ENCODE measurements at regions not wholly inside any gene's neighbourhood (a gene's known extent, or its start where the extent isn't known, plus 50 kb on each side); places are given as distances from the start of the nearest gene placed in this dataset.
A peak's percentile ranks its signal among the peaks of the same experiment; 100 is the strongest.

- TF ChIP-seq CTCF (IDR thresholded peaks at IDR 0.05; ENCODE audit: insufficient read depth, low read depth, low read length, missing control alignments), result no peak
- H3K4me3 ChIP-seq (ENCODE audit: low read length), result no peak overlapping the region
- DNase-seq (ENCODE audit: low read depth), result no peak
These were observed 79.8 kb upstream of the HAO2 start for GRCh38 chr1:119288751-119289150.

GRCh38 chr1:119290297-119290696 lies 78.3 kb upstream of the HAO2 start:
- peak; percentile 72 for DNase-seq (ENCODE audit: low read depth)
- TF ChIP-seq CTCF (IDR thresholded peaks at IDR 0.05; ENCODE audit: insufficient read depth, low read depth, low read length, missing control alignments), result no peak
- no peak overlapping the region for H3K4me3 ChIP-seq (ENCODE audit: low read length)

GRCh38 chr1:119291611-119292206 lies 76.9 kb upstream of the HAO2 start:
- DNase-seq (ENCODE audit: low read depth), result no peak
- TF ChIP-seq CTCF (IDR thresholded peaks at IDR 0.05; ENCODE audit: insufficient read depth, low read depth, low read length, missing control alignments), result no peak

GRCh38 chr1:119293797-119294196 lies 74.8 kb upstream of the HAO2 start:
- H3K4me3 ChIP-seq (ENCODE audit: low read length), result no peak overlapping the region
- no peak for DNase-seq (ENCODE audit: low read depth)
- TF ChIP-seq CTCF (IDR thresholded peaks at IDR 0.05; ENCODE audit: insufficient read depth, low read depth, low read length, missing control alignments), result no peak

More at GRCh38 chr1:119291611-119292206, 76.9 kb upstream of the HAO2 start:
- H3K4me3 ChIP-seq (ENCODE audit: low read length), result no peak overlapping the region

GRCh38 chr1:119294199-119294598 lies 74.4 kb upstream of the HAO2 start:
- no peak for TF ChIP-seq CTCF (IDR thresholded peaks at IDR 0.05; ENCODE audit: insufficient read depth, low read depth, low read length, missing control alignments)
- no peak overlapping the region for H3K4me3 ChIP-seq (ENCODE audit: low read length)
- DNase-seq (ENCODE audit: low read depth), result no peak

GRCh38 chr1:119294722-119295121 lies 73.9 kb upstream of the HAO2 start:
- H3K4me3 ChIP-seq (ENCODE audit: low read length), result no peak overlapping the region
- no peak for DNase-seq (ENCODE audit: low read depth)
- no peak for TF ChIP-seq CTCF (IDR thresholded peaks at IDR 0.05; ENCODE audit: insufficient read depth, low read depth, low read length, missing control alignments)

- peak; percentile 61 for DNase-seq (ENCODE audit: low read depth)
- TF ChIP-seq CTCF (IDR thresholded peaks at IDR 0.05; ENCODE audit: insufficient read depth, low read depth, low read length, missing control alignments), result no peak
- no peak overlapping the region for H3K4me3 ChIP-seq (ENCODE audit: low read length)
These were observed 69.8 kb upstream of the HAO2 start for GRCh38 chr1:119298687-119299303.
